CD1c-positive myeloid dendritic cell (primary cell): ENCODE measurements at regions not wholly inside any gene's neighbourhood (a gene's known extent, or its start where the extent isn't known, plus 50 kb on each side); places are given as distances from the start of the nearest gene placed in this dataset.

Experiments
- DNase-seq: peaks from one replicate; pipeline ENCODE4 v3.0.0-alpha.2; 2016; ENCODE audit errors: extremely low spot score

DNA sequence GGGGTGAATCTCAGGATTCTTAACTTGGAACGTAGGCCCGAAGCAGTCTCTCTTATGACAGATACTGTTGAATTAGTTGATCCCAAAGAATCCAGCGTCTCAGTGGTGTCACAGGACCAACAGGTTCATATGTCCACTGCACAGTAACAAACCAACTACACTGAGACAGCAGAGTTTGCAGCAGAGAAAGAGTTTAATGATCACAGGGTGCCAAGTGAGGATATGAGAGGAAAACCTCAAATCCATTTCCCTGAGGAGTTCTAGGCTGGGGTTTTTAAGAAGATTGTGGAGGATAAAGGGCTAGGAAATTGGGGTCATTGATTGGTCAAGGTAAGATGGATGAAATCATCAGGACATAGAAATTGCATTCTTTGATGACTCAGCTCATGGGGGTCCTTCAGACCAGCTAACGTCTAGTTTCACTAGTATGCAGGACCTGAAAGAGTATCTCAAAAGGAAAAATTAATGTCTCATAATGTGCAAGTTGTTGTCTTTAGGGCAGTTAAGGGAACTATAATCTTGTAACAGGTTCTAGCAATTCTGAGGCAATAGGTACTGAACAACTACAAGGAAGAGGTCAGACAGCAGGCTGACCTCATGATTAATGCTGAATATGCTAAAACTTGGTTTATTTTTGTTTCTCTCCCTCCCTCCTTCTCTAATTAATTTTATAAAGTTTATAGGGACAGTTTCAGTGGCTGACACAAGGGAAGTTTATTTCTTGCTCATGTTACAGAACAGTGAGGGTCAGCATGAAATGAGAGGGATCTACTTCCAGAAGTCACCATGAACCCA is 310.9 kb upstream of the NEBL start:
- DNase-seq: no peak

DNA sequence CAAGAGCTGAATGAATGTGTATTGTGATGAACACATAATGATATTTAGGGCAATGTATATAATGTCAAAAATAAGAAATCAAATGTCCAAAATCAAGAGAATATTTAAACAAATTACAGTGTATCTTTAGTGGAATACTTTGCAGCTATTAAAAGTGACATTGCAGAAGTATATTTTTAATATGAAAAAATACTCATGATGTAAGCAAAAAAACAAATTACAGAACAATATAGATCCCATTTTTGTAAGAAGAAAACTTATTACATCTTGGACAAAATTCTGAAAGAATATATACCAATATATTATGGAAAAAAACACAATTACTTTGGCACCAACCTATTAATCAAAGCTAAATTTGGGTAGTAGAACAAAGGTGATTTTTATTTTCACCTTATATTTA is 308.2 kb upstream of the NEBL start:
- no peak for DNase-seq

DNA sequence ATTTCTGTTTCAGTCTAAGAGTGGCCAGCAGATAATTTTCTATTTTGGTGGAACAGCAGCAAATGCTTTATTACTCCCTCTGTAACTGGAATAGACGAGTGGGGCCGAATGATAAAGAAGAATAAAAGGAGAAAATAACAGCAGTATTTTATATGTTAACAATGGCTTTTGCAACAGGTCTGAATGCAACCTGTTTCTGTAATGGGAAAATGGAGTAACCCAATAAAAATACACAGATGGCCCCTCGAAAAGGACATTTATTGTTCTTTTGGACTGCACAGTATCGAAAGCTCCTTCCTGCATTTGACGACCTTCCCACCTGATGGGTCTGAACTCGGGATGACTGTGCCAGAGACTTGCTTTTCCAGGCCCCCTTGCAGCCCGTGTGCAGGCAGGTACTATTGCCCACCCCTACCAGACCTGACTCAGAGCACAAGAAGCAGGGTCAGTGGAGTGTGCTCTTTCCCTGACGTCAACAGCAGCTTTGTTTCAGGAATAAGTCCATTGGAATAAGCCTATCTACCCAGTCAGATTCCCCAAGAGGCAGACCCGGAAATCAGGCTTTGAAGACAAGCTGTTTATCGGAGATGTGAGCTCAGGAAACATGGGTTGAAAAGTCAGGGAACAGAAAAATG is 306.5 kb upstream of the NEBL start:
- DNase-seq: no peak

DNA sequence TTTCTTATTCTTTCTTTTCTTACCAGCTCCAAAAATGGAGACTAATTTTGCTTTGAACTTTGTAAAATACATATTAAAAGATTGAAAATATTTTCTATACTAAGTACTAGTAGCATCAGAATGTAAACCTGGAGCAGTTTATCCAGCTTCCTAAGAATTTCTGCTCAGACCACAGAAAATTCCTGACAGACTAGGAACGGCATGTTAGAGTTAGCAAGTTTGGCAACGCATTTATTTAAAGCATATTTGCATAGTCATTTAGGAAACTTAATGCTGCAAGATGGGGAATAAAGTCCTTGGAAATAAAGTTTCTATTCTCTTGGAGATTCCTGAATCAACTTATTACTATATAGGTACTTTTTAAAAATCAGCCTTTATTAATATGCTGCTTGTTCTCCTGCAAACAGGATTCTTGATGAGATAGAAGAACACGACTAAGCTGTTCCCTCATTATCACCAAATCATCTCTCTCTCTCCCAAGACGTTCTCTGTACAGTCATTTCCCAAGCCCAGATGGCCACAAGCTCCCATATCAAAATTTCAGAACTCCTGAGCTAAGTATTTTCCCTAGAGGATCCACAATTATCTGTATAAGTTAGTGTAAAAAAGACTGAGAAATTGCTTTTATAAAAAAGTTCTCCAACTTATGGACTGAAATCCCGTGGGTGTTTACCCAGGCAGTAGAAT is 305.8 kb upstream of the NEBL start:
- no peak for DNase-seq

DNA sequence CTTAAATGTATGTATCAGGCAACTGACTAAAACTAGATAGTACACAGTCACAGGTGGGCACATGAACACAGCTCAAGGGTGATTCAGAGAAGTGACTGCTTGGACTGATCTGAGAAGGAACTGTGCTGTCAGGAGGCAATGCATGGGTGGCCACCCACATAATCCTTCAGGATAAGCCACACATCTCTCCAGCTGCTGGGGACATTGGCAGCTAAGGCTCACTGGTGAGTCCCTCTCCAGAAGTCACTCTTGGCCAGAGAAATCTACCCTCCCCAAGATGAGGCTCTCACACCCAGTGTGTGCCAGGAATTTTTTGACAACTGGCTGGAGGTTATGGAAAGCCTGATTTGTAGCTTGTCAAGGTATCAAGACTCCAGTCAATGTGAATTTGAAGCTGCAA is 302.4 kb upstream of the NEBL start:
- no peak for DNase-seq

DNA sequence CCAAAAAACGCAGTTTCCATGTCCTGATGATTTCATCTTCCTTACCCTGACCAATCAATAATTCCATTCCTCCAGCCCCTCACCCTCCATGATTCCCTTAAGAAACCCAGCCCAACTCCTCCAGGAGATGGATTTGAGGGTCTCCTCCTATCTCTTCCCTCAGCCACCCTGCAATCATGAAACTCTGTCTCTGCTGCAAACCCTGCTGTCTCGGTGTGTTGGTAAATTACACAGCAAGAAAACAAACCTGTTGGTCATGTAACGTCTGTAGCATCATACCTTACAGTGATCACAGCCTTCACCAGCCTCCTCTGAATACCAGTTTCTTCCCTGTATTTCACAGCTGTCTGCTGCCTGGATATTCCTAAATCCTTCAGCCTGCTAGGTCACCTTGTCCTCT is 300.7 kb upstream of the NEBL start:
- DNase-seq: no peak

DNA sequence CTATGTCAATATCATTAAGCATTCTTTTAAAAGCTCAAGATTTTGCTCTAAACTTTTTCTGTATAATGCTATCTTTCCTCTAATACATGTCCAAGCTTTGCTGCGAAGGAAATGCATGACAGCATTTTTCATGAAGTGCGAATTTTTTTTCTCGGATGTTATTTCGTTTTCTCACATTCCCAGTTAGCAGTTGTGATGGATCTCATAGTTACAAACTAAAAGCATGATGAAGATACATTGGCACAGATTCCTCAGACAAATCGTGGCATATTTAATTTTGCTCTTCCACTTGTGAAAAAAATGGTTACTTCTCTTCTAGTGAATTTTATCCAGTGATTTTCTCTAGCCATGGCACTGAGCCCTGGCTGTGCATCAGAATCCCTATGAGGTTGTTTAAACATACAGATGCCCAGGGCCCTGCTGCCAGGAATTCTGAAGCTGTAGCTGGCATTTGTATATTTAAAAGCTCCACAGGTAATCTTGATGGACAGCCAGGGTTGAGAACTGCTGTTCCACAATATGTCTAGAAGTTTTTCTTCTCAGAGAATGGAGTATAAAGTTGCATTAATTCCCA is 299.8 kb upstream of the NEBL start:
- DNase-seq: no peak

DNA sequence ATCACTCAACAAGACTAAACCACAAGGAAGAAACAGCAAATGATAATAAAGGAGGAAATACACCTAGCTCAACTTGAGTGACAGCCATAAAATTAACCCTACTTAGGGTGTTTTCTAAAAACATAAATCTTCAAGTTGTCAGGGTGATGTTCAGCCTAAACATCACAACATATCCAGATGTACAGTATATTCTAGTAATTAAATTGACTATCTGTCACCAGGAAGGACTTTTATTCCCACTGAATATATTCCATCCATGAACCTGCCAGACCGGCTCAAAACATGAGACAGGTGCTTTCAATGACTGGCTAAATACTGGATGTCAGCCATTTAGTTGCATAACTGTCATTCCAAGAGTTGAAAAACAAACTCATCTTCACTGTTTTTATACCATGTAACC is 298.1 kb upstream of the NEBL start:
- DNase-seq: no peak

DNA sequence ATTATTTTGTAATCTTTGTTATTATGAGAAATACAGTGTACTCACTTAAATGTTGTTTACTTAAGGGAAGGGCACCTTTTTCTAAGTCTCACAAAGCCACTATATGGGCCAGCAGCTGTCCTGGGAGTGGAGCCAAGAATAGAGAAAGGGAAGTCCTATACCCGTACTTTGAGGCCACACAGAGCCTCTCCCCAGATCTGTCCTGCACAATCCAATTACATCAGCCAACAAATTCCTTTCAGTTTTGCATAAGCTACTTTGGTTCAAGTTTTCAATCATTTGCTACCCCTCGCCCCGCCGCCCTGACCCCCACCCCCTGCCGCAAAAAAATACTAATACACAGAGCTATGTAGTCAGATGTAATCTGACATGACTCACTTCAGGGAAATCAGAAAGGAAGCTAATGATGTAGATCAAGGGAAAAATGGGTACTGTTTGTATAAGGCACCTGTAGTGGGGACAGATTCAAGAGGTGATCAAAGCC is 297.4 kb upstream of the NEBL start:
- DNase-seq: no peak

DNA sequence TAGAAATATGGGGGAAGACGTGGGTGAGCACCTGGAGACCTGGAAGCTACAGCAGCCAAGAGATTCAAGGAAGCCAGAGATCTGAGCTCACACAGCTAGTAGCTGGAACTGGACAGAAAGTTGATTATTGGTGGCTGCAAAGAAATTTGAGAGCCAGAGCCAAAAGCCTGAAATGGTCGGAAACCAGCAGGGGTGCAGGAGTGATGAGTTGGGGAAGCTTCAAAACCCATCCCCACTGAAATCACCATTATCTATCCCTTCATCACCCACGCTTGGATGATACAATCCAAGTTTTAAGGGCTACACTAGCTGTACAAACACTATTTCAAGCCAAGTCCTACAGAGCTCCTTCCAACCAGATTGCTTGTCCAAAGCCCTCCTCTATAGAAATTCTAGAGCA is 296.1 kb upstream of the NEBL start:
- DNase-seq: no peak

DNA sequence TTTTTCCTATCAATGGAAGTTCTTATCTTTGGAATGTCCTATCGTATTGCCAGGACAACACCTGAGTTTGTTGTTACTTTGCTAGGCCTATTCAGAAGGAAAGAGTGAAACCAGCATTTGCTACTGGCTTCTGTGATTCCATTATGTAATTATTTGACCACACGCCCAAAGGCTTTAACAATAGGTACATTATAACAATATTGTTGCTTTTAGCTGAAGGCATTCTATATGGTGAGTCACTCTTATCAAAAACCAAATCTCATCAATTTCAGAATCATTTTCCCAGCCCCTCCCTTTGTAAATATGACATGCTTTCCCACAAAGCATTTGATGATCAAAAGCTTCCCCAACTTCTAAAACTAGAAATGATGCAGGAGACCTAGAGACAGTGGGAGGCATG is 294.4 kb upstream of the NEBL start:
- DNase-seq: no peak

DNA sequence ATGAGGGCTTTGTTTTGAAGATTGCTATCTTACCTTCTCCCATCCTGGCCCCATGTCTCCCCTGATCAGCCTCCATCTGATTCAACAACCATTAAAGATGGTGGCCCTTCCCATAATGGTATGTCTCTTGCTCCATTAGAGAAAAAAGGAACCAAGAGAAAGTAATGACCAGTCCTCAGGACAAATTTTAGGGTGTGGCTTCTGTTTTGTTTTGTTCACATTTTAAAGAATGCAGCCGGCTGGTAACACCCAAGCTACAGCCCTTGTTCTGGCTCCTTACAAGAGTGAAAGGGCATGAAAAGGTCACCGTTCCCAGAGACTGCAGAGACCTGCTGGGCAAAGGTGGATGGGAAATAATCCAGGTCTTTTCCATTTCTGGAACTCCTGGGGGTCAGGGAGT is 287.9 kb upstream of the NEBL start:
- DNase-seq: no peak

DNA sequence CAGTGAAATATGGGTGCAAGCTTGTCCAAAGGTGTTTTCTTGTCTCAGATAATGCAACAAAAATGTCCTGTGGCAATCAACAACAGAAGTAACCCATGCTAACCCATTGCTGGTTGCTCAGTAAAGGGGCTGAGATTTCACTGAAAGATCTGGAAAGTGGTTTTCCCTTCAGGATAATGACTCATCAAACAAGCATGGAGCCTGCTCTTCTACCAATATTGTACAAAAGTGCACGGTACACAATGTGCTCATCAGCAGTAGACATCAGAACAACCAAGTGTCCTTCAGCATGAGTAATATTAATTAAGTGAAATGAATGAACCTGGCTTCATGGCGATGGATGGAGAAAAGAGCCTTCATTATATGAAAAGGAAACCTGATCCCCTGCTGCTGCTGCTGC is 287.1 kb upstream of the NEBL start:
- no peak for DNase-seq

DNA sequence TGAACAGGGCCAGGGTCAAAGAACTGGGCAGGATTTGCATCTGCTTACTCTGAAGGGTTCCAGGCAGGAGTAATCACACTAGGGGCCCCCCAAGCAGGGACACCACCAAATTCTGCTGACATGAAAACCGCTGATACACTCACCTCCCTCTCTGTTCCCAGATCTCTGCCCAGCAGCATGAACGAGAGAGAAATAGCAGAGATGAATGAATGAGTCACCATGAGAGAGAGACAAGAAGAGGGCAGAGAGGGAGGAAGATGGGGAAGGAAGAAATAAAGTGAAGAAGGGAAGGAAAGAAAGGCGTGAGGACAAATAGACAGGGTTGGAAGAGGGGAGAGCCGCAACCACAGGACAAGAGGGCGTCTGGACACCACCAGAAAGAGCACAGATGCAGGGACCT is 285.9 kb upstream of the NEBL start:
- DNase-seq: no peak

DNA sequence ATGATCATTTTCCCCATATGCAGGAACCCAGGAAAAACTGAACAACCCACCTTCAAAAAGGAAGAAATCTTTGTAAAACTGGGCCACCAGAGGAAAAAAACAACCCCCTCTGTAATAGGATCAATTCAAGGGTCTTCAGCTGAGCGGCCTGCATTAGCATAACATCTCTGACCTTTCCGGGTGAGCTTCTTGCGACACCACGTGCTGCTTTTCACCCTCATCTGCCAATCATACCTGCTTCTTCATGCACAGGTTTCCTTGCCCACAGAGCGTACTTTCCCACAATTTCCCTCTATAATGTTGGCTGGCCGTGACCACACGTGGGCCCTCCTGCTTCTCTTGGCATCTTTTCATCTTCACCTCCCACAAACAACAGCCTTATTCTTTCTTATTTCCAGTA is 284.3 kb upstream of the NEBL start:
- DNase-seq: no peak

DNA sequence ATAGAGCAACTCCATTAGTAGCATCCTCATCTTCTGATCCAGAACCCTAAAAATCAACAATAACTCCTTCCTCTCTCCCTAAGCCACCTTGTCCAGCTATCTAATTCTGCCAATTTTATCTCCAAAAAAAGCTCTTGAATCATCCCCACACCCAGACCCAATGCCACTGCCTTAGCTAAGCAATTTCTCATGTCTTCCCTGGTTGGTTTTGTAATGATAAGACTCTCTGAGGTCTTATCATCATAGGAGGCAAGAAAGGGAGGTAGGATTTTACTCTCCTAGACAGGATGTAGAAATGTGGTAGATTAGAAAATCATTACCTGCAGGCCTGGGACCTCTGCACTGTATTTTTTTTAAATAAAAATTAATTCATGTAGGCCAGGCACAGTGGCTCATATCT is 283.5 kb upstream of the NEBL start:
- no peak for DNase-seq

DNA sequence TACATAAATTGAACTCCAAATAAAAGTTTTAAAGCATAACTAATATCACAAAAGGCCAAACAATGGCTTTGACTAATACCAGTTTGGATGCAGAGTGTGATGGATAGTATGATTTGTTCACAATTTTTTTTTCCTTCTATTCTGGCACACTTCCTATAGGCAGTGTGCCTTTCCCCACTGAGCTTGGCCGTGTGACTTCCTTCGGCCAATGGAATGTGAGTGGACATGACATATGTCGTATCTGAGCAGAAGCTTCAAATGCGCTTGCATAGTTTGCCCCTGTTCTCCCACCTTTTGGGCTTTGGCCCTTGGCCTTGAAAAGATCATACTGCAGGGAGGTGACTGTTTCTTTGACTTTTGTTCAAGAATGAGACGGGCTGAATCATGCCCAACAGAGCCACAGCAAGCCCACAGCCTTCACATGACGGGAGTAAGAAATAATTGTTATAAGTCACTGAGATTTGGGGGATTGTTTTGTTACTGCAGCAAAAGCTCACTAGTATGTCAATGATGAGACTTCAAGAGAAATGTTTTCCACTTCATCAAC is 279.9 kb upstream of the NEBL start:
- DNase-seq: no peak

DNA sequence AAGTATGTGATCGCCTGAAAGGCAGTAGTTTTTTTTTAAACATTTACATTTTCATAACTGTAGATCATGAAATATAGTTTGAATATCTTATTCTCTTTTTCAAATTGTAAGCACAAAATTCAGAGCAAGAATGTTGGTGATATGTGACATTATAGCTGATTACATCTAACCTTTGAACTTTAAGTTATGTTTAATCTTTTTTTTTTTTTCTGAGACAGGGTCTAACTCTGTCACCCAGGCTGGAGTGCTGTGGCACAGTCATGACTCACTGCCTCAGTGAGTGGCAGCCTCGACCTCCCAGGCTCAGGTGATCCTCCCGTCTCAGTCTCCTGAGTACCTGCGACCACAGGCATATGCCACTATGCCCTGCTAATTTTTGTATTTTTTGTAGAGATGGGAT is 278.7 kb upstream of the NEBL start:
- no peak for DNase-seq

DNA sequence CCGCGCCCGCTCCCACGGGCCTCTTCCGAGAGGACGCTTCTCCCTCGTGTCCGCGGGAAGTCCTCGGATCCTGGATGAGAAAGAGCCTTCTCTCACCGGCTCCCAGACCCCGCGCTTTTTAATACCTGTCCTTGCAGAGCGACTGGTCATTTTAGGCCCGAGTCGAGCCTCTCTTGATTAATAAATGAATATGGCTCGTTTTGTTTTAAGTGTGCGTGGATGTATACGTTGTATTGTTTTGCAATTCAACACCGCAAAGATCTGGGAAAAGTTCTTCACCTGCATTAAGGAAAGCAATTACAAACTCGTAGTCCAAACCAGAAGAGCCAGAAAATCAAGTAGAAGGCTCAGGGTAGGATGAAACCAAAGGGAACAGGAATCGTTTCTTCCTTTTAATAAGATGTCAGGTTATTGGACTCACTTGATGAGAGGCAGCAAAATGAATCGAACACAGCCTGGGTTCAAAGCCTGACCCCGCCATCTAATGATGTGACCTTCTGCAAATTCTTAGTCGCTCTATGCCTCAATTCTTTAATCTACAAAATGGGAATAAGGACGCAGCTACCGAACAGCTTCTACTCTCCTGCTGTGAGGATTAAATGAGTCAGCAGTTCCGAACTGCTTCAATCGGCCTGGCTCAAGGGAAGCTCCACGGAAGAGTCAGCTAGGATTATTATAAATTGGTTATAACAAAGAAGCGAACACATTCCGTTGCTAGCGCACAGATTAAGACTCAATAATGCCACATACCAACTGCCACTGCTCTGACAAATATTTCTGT is 277.8 kb upstream of the NEBL start:
- no peak for DNase-seq

DNA sequence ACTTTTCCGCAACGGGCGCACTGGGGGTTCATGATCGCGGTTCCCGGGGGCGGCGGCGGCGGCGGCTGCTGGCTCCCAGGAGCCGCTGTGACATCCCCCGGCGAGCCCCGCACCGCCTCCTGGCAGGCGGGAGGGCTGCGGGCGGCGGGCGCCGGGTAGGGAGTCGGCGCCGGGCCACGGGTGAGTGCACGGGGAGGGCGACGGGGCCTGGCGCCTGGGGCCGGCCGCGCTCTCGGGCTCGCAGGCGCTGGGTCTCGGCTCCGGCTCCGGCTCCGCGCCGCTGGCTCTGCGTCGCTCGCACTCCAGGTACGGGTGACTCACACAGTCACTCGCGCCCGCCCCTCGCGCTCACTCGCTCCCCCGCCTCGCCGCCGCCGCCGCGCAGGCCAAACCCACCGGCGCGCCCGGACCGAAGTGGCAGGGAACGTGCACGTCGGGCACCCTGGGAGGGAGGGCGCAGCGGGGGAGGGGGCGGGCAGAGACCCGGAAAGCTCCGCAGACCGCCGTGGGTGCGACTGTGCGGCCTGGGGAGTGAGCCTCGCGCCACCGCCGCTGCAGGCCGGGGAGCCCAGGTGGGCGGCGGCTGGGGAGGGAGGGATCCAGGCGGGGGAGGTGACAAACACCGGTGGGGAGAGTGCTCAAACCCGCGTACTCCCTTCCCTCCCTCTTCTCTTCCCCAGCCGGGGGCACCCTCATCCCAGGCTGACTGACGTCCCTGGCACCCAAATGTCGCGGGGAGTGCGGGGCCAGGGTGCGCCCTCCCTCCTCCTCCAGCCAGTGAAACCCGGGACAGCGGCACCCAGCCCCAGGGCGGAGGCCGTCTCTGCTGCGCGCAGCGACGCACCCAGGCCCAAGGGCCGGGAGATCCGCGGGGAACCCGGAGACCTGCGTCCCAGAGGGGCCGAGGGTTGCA is 276.9 kb upstream of the NEBL start:
- DNase-seq: no peak
